ENCODE measurements at regions not wholly inside any gene's neighbourhood (a gene's known extent, or its start where the extent isn't known, plus 50 kb on each side); places are given as distances from the start of the nearest gene placed in this dataset.

DNA sequence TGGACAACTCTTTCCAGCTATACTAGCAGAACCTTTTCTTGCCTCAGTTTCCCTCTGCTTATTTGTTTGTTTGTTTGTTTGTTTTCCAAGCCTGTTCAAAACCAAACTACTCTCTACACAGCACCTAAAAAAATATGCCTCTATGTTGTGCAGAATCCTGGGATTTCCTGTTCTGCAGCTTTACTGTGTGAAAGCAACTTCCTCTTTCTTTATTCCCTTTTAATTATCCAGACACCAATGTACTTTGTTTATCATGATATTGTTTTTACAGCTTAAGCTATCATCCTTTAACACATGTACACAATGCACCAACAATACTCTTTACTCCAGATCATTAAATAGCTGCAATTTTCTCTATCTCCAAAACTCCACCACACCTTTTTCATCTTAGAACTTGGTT, 259.5 kb downstream of the EPHA4 start:
- Mint-ChIP-seq H3K4me3 (no peak overlapping the region), H3K36me3 (no peaks in the 10 kb centered on the region), H3K27ac (no peak overlapping the region), H3K4me1 (peaks cover 10 to 12% (median 11%) of the 10 kb centered on the region in 3 donors), H3K27me3 (peaks cover 3% of the 10 kb centered on the region), H3K9me3 (no peaks in the 10 kb centered on the region)

DNA sequence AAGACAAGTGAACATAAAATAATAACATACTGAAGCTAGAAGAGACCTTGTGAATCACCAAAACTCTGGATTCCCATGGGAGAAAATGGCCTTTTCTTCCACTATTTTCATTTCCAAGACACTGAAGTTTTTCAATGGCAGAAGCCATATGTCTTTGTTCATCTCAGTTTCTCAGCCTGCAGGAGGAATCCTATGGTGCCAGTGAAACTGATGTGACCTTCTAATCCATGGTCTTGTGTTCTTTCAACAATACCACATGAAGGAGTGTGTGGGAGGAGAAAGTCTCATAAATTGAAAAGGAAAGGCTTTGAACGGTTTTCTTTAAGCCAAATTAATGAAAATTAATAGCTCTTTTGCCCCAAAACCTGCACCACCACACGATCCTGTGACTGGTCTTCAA, 257.3 kb downstream of the EPHA4 start:
- H3K4me3 Mint-ChIP-seq: no peak overlapping the region
- H3K36me3 Mint-ChIP-seq: no peaks in the 10 kb centered on the region
- peaks cover 9 to 12% (median 11%) of the 10 kb centered on the region in 3 donors for H3K4me1 Mint-ChIP-seq
- no peaks in the 10 kb centered on the region for H3K9me3 Mint-ChIP-seq
- H3K27me3 Mint-ChIP-seq: peaks cover 3% of the 10 kb centered on the region
- H3K27ac Mint-ChIP-seq: no peak overlapping the region

DNA sequence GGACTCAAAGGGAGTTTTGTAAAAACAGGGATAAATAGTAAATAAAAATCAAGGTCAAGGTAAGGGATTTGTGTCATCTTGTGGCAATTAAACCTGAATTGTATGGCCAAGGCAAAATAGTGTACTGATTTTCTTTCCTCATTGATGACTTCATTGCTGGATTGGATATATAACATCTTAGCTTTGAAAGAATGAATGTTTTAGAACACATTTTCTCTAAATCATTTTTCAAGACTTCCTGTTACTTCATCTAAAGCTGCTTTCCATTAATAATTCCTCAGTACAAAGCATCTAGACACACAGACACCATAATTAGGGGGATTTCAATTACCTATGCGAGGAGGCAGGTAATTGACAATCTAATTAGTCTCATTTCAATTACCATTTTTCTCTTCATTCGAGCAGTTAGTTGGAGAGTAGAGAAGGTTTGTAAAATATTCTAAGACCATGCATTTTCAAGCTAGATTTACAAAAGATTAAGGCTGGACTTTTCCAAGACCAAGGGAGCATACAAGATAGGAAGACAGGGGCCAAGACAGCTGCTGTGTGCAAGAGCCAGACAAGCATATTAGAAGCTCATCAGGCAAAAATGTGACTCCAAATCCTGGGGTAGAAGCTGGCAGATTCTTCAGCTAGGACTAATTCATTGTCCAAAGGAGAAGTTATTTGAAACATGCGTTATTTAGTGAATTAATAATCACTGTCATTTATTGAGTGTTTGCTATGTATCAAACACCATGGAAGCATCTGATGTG, 253.6 kb downstream of the EPHA4 start:
- H3K27ac Mint-ChIP-seq: no peak overlapping the region
- no peak overlapping the region for H3K4me3 Mint-ChIP-seq
- peaks cover 0 to 4% (median 0%) of the 10 kb centered on the region in 3 donors for H3K4me1 Mint-ChIP-seq
- H3K9me3 Mint-ChIP-seq: no peaks in the 10 kb centered on the region
- peaks cover 3% of the 10 kb centered on the region for H3K27me3 Mint-ChIP-seq
- no peaks in the 10 kb centered on the region for H3K36me3 Mint-ChIP-seq

DNA sequence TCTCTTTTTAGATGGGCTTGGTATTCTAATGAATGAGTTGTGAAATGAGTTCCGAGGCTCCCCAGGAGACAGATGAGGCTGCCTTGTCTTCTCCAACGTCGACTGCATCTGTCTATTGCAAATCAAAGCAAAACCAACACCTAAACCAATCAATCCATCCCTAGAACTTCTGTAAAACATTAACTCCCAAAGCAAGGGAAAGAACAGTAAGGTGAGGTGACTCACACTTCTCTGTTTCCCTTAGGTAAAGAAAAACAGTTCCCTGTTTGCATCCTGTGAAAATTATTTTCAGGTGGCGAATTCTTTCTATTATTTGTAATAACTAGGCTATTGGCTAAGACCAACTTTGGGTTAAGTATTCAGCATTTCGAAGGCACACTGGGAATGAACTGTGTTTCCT, 249.4 kb downstream of the EPHA4 start:
- H3K9me3 Mint-ChIP-seq: peaks cover 0 to 4% (median 1%) of the 10 kb centered on the region in 3 donors
- peaks cover 0 to 7% (median 0%) of the 10 kb centered on the region in 3 donors for H3K4me1 Mint-ChIP-seq
- H3K27me3 Mint-ChIP-seq: peaks cover 5% of the 10 kb centered on the region
- no peak overlapping the region for H3K4me3 Mint-ChIP-seq
- no peaks in the 10 kb centered on the region for H3K36me3 Mint-ChIP-seq
- H3K27ac Mint-ChIP-seq: peak overlapping the region in 1 of 3 donors; percentile 69

DNA sequence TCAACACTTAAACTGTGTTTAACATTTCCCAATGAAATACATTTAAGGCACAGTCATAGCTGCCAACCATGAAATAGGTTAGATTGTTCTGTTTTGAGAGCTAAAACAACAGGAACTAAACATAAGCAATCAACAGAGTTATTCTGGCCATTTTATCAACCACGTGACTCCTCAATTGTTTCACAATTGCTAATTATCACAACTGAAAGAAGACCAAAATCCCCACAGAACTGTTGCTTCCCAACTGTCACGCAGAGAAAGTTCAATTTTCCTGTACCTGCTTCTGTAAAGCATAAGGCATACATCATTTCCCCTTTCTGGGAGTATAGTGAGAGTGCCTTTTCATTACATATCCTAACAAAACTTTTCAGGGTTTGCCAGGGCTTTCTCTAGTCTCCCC, 248.6 kb downstream of the EPHA4 start:
- Mint-ChIP-seq H3K9me3 (peaks cover 0 to 4% (median 2%) of the 10 kb centered on the region in 3 donors), H3K4me3 (no peak overlapping the region), H3K36me3 (no peaks in the 10 kb centered on the region), H3K4me1 (peaks cover 0 to 7% (median 0%) of the 10 kb centered on the region in 3 donors), H3K27ac (no peak overlapping the region), H3K27me3 (peaks cover 5% of the 10 kb centered on the region)

DNA sequence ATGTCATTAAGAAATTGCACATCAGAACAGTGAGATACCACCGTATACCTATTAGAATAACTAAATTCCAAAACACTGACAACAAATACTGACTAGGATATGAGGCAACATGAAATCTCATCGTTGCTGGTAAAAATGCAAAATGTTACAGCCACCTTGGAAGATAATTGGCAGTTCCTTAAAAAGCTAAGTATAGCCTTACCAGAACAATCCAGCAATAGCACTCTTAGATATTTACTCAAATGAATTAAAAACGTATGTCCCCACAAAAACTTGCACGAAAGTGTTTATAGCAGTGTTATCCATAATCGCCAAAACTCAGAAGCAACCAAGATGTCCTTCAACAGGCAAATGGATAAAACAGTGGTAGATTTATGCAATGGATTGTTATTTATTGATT, 241.7 kb downstream of the EPHA4 start:
- Mint-ChIP-seq H3K27me3 (peaks cover 2% of the 10 kb centered on the region), H3K9me3 (peaks cover 11 to 24% (median 19%) of the 10 kb centered on the region in 3 donors), H3K27ac (no peak overlapping the region), H3K4me3 (peak overlapping the region in 1 of 4 donors; percentile 33), H3K36me3 (no peaks in the 10 kb centered on the region), H3K4me1 (no peaks in the 10 kb centered on the region)

DNA sequence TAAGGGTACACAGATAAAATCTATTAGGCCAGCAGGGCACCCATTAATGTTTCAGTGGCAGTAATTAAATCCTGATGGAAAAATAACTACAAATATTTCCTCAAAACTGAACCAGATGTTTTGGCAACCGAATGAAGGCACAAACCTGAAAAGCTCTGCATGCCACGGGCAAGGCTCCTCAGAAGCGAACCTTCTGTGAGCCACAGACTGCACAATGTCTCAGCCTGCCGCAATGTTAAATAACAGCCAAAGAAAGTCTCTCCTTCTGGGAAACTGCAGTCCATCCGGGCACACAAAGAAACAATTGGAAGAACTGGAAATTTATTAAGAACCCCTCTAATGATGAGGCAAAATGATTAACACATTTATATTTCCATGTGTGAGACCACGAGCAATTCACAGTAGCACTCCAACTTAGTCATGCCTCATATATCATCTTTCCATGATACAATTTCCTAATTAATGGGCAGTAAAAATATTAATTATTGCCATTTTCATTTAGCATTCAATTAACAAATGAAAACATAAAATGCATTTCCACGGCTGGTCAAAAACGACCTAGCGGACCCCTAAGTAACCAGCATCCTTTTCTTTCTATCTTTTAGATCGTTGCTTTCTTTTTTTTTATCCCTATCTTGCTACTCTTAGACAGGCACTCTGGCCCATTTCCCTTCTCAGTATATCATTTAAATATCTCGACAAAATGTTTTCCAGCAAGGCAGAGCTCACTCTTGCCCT, 237.5 kb downstream of the EPHA4 start:
- Mint-ChIP-seq H3K36me3 (no peaks in the 10 kb centered on the region), H3K27me3 (peaks cover under 1% of the 10 kb centered on the region), H3K4me1 (no peaks in the 10 kb centered on the region), H3K4me3 (no peak overlapping the region), H3K27ac (no peak overlapping the region), H3K9me3 (peaks cover 7 to 24% (median 17%) of the 10 kb centered on the region in 3 donors)

DNA sequence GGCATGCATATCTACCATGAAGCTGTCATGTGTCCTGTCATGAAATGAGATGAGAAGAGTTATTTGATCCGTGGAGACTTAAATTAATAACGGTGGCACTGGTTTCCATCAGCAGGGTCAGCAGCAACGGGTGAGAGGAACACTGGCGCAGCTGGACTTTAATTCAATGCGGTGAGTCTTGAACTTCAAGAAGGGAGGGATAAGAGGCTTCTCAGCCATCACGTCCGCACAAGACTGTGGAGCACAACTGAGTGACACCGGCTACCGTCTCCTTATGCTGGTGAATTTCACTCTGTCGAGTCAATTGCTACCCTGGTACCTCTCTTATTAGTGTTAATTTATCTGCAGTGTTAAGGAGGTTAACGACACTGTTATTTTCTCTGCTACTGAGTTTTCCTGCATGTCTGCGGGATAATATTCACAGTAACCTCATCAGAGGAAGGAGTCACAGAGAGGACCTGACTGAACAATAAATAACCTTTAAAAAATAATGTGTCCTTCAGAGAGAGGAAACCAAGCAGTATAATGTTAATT, 236.8 kb downstream of the EPHA4 start:
- Mint-ChIP-seq H3K27me3 (peaks cover 5% of the 10 kb centered on the region), H3K9me3 (peaks cover 7 to 19% (median 14%) of the 10 kb centered on the region in 3 donors), H3K36me3 (no peaks in the 10 kb centered on the region), H3K4me3 (no peak overlapping the region), H3K4me1 (no peaks in the 10 kb centered on the region), H3K27ac (no peak overlapping the region)

DNA sequence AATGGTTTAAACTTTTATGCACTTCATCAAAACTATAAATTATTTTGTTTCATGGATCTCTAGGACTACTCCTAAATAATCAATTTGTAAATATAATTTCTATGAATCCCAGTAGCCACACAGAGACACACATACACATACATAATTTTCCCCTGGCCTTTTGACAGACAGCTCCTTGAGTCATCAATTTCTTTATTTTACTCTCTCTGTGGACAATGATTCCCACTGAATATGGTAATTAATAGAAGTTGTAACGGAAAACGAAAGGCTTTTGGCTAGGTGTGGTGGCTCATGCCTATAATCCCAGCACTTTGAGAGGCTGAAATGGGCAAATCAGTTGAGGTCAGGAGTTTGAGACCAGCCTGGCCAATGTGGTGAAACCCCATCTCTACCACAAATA, 235.1 kb downstream of the EPHA4 start:
- Mint-ChIP-seq H3K4me3 (no peak overlapping the region), H3K27me3 (peaks cover 5% of the 10 kb centered on the region), H3K4me1 (no peaks in the 10 kb centered on the region), H3K36me3 (no peaks in the 10 kb centered on the region), H3K27ac (no peak overlapping the region), H3K9me3 (peaks cover 0 to 8% (median 8%) of the 10 kb centered on the region in 3 donors)

DNA sequence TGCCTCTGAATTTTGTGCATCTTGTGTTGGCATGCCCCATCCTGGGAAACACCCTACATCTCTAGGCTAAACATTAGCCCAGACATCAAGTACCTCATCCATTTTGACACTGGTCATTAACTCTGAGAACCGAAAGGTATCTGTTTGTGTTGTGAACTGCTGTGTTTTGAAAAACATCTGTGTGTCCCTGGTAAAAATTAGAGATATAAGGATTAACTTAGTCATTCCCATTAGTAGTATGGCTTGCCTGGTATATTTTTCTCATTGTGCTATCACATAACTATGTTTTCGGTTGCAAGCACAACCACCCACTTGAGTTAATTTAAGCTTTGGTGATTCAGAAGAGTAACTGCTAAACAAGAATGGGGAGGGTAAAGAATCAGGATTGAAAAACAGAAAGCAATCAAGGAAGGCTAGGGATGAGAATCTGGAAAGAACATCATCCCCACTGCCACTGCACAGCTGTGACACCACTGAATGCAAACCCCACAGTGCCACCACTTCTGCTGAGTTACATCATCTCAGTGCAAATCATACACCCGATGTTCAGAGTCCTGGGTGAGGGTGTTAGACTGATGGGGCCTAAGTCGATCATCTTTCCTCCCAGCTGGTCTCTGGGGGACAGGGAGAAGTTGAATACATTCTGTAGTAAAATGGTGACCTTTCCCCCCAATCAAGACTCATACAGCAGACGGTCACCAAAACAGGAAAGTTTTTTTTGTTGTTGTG, 234.0 kb downstream of the EPHA4 start:
- H3K4me1 Mint-ChIP-seq: no peaks in the 10 kb centered on the region

DNA sequence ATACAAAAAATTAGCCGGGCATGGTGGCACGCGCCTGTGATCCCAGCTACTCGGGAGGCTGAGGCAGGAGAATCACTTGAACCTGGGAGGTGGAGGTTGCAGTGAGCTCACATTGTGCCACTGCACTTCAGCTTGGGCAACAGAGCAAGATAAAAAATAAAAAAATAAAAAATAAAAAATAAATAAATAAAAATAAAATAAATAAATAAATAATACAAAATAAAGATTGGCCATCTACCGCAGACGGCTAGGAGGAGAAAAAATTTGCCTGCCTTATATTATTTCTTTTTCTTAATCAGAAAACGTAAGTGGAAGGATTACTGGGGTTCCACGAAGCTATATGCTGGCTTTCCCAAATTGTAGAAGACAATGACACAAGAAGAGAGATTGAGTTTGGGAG, 229.7 kb downstream of the EPHA4 start:
- Mint-ChIP-seq H3K4me1 (peaks cover 0 to 1% (median 0%) of the 10 kb centered on the region in 3 donors), H3K27ac (no peak overlapping the region), H3K36me3 (peaks cover 3% of the 10 kb centered on the region), H3K9me3 (no peaks in the 10 kb centered on the region), H3K4me3 (no peak overlapping the region), H3K27me3 (peaks cover 7% of the 10 kb centered on the region)

More for the DNA sequence above, 234.0 kb downstream of the EPHA4 start:
- no peak overlapping the region for H3K4me3 Mint-ChIP-seq
- no peaks in the 10 kb centered on the region for H3K36me3 Mint-ChIP-seq
- peaks cover 5% of the 10 kb centered on the region for H3K27me3 Mint-ChIP-seq
- peaks cover 0 to 4% (median 0%) of the 10 kb centered on the region in 3 donors for H3K9me3 Mint-ChIP-seq
- H3K27ac Mint-ChIP-seq: no peak overlapping the region

DNA sequence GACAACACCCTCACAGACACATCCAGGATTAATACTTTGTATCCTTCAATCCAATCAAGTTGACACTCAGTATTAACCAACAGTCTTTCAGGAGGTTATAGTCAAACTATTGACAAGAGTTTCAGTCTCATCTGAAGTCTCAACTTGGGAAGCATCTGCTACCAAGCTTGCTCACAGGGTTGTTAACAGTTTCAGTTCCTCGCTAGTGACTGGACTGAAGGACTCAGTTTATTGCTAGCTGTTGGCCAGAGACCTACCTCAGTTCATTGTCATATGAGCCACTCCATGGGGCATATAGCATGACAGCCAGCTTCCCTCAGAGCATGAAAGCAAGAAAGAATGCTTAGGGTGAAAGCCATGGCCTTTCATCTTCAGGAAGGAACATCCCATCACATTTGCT, 228.6 kb downstream of the EPHA4 start:
- H3K36me3 Mint-ChIP-seq: peaks cover 3% of the 10 kb centered on the region

DNA sequence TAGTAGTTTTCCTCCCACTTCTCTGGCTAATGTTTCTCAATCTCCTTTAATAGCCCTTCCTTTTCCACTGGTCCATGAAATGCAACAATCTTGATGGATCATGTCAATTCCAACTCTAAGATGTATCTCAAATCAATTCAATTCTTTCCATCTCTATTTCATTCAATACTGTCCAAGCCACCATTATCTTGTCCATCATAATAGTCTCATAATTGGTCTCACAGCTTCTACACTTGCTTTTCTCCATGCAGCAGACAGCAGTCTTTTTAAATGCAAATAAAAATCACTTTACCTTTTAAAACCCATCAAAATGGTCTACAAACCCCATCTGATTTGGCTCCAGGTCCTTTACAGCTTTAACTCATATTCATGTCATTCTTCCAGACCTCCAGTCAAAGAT, 226.6 kb downstream of the EPHA4 start:
- Mint-ChIP-seq H3K27me3 (peaks cover 3% of the 10 kb centered on the region), H3K4me1 (peaks cover 0 to 3% (median 0%) of the 10 kb centered on the region in 3 donors), H3K4me3 (no peak overlapping the region), H3K9me3 (no peaks in the 10 kb centered on the region), H3K36me3 (peaks cover 3% of the 10 kb centered on the region), H3K27ac (no peak overlapping the region)

More for the DNA sequence above, 228.6 kb downstream of the EPHA4 start:
- Mint-ChIP-seq H3K9me3 (no peaks in the 10 kb centered on the region), H3K4me1 (peaks cover 0 to 3% (median 0%) of the 10 kb centered on the region in 3 donors), H3K27ac (no peak overlapping the region), H3K4me3 (no peak overlapping the region), H3K27me3 (peaks cover 7% of the 10 kb centered on the region)

DNA sequence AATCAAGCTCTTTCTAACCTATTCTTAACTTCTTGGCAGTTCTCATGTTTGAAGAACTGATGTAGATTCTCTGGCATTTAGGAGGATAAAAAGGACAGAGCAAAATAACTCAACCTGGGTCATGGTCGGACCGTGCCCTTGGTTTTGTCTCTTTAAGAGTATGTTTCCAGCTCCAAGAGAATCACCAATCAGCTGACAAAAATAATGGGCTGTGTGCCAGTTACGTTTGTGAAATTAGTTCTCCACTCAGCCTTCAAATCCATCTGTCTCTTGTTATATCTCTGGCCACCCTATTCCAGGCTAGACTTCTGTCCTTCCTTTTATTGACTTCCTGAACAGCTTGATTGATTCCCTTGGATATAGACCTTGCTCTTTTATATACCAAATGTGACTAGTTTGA, 225.7 kb downstream of the EPHA4 start:
- Mint-ChIP-seq H3K27ac (no peak overlapping the region), H3K27me3 (peaks cover 3% of the 10 kb centered on the region), H3K4me1 (peaks cover 0 to 3% (median 0%) of the 10 kb centered on the region in 3 donors), H3K36me3 (peaks cover 3% of the 10 kb centered on the region), H3K4me3 (no peak overlapping the region), H3K9me3 (no peaks in the 10 kb centered on the region)

DNA sequence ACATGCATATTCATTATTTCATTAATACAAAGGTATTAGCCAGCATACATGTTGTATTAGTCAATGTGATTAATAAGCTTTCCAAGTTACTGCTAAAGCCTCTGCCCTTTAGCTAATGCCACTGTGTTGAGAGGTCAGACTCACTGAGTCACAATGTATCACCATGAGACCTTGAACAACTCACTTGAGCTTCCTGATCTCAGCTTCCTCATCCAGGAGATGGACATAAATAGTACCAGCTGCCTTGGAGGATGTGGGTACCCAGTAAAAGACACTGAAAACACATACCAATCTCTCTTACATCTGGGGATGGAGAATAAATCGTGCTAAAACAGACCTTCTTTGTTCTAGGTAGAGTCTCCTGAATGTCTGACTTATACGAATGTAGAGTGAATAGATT, 224.6 kb downstream of the EPHA4 start:
- peaks cover 0 to 1% (median 0%) of the 10 kb centered on the region in 3 donors for H3K9me3 Mint-ChIP-seq
- H3K27ac Mint-ChIP-seq: peak overlapping the region in 1 of 3 donors; percentile 9
- peaks cover 0 to 3% (median 0%) of the 10 kb centered on the region in 3 donors for H3K4me1 Mint-ChIP-seq
- H3K4me3 Mint-ChIP-seq: no peak overlapping the region
- H3K36me3 Mint-ChIP-seq: peaks cover 5% of the 10 kb centered on the region
- H3K27me3 Mint-ChIP-seq: peaks cover 4% of the 10 kb centered on the region
